Progenitor cell of endocrine pancreas (in vitro differentiated cells): ENCODE measurements at regions not wholly inside any gene's neighbourhood (a gene's known extent, or its start where the extent isn't known, plus 50 kb on each side); places are given as distances from the start of the nearest gene placed in this dataset.
A peak's percentile ranks its signal among the peaks of the same experiment; 100 is the strongest.

ENCODE experiments used
- DNase-seq: peaks from one replicate; pipeline ENCODE4 v3.0.0; 2021; ENCODE audit warnings: low spot score; ENCODE audit not compliant: unreplicated experiment
- H3K27ac Mint-ChIP-seq: 2 replicates; pipeline ENCODE4 v1.8.0; 2021; ENCODE audit warnings: mild to moderate bottlenecking, moderate library complexity, mixed read lengths
- H3K27me3 Mint-ChIP-seq: 2 replicates; pipeline ENCODE4 v1.8.0; 2021; ENCODE audit warnings: mixed read lengths
- H3K36me3 Mint-ChIP-seq: 2 replicates; pipeline ENCODE4 v1.8.0; 2022; ENCODE audit warnings: mixed read lengths; ENCODE audit not compliant: insufficient read depth
- H3K4me1 Mint-ChIP-seq: 2 replicates; pipeline ENCODE4 v1.8.0; 2021; ENCODE audit warnings: low read depth, mixed read lengths
- H3K4me3 Mint-ChIP-seq: 2 replicates; pipeline ENCODE4 v1.8.0; 2021; ENCODE audit warnings: low read depth, mild to moderate bottlenecking, moderate library complexity, mixed read lengths
- H3K9me3 Mint-ChIP-seq: 2 replicates; pipeline ENCODE4 v1.8.0; 2021; ENCODE audit warnings: low read depth, mixed read lengths
- TF ChIP-seq, protein P1 (sequence below): fragments of 200-600 bp; sonication (generic); IDR thresholded peaks from one replicate; pipeline ENCODE4 v1.5.0; 2021; ENCODE audit warnings: antibody characterized with exemption, mild to moderate bottlenecking; ENCODE audit not compliant: unreplicated experiment

DNA sequence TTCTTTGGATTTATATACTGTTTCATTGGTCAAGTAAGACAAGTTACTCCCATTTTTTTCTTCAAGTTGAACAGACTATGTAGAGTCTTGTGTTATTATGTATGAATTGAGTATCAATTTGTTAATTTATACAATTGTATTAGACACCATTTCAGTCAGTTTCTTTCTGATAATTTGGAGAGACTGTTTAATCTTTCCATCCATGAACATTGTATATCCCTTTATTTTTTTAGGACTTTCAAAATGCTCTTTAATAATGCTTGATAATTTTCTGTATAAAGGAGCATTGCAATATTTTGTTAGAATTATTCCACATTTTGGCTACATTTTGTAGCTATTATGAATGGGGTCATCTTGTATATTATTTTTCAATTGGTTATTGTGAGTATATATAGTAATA is 69.1 kb upstream of the PJA2 start:
- H3K9me3 Mint-ChIP-seq = peaks cover 3% of the 10 kb centered on the region
- DNase-seq = no peak
- H3K4me1 Mint-ChIP-seq = no peaks in the 10 kb centered on the region
- H3K4me3 Mint-ChIP-seq = no peak overlapping the region
- TF ChIP-seq, protein P1, sequence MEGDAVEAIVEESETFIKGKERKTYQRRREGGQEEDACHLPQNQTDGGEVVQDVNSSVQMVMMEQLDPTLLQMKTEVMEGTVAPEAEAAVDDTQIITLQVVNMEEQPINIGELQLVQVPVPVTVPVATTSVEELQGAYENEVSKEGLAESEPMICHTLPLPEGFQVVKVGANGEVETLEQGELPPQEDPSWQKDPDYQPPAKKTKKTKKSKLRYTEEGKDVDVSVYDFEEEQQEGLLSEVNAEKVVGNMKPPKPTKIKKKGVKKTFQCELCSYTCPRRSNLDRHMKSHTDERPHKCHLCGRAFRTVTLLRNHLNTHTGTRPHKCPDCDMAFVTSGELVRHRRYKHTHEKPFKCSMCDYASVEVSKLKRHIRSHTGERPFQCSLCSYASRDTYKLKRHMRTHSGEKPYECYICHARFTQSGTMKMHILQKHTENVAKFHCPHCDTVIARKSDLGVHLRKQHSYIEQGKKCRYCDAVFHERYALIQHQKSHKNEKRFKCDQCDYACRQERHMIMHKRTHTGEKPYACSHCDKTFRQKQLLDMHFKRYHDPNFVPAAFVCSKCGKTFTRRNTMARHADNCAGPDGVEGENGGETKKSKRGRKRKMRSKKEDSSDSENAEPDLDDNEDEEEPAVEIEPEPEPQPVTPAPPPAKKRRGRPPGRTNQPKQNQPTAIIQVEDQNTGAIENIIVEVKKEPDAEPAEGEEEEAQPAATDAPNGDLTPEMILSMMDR = no peak
- no peaks in the 10 kb centered on the region for H3K27me3 Mint-ChIP-seq
- H3K36me3 Mint-ChIP-seq = no peaks in the 10 kb centered on the region
- H3K27ac Mint-ChIP-seq = no peak overlapping the region

DNA sequence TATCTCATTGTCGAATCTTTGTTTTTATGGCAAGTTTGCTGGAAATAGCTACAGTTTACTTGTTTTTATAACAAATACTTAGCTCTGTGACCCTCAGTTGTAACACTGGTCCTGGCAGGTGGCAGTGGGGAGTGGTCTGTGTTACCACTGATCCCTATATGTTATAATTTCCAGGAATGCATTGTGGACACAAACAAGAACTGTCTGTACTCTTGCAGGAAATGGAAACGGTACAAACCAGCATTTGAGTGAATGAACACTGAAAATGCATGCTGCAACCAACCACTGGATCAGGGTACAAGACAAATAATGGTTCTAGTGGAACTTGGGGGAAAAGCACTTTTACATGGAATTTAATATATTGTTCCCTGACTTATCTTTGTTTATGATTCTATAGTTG is 66.5 kb upstream of the PJA2 start:
- H3K27me3 Mint-ChIP-seq = no peaks in the 10 kb centered on the region
- no peak for DNase-seq
- H3K27ac Mint-ChIP-seq = no peak overlapping the region
- TF ChIP-seq, protein P1 = no peak
- H3K9me3 Mint-ChIP-seq = no peaks in the 10 kb centered on the region
- no peaks in the 10 kb centered on the region for H3K36me3 Mint-ChIP-seq
- H3K4me1 Mint-ChIP-seq = no peaks in the 10 kb centered on the region
- H3K4me3 Mint-ChIP-seq = no peak overlapping the region

DNA sequence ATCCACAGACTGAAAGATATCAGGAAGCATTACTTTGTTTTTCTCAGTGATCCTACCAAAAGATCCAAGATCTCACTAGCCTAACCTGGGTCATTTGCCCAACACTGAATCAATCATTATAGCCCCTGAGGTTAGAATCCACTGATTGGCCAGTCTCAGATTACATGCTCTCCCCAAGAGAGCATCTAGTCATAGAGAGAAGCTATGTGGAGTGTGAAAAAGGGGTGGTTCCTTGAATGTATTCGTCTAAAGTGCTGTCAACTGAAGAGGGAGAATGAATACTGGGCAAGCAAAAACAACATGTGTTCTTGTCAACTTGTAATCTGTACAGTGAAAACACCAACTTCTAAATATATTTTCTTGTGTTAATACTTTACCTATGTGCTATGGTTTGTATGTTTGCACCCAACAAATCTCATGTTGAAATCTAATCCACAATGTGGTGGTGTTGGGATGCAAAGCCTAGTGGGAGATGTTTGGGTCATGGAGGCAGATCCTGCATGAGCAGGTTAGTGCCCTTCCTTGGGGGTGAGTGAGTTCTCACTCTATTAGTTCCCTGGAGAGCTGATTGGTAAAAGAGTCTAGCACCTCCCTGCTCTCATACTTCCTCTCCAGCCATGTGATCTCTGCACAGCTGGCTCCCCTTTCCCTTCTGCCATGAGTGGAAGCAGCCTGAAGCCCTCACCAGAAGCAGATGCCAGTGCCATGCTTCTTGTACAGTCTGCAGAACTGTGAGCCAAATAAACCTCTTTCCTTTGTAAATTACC is 60.3 kb upstream of the PJA2 start:
- H3K27ac Mint-ChIP-seq = peak overlapping the region; percentile 27
- H3K4me3 Mint-ChIP-seq = no peak overlapping the region
- H3K9me3 Mint-ChIP-seq = no peaks in the 10 kb centered on the region
- no peaks in the 10 kb centered on the region for H3K27me3 Mint-ChIP-seq
- H3K36me3 Mint-ChIP-seq = no peaks in the 10 kb centered on the region
- TF ChIP-seq, protein P1 = no peak
- H3K4me1 Mint-ChIP-seq = no peaks in the 10 kb centered on the region
- no peak for DNase-seq

DNA sequence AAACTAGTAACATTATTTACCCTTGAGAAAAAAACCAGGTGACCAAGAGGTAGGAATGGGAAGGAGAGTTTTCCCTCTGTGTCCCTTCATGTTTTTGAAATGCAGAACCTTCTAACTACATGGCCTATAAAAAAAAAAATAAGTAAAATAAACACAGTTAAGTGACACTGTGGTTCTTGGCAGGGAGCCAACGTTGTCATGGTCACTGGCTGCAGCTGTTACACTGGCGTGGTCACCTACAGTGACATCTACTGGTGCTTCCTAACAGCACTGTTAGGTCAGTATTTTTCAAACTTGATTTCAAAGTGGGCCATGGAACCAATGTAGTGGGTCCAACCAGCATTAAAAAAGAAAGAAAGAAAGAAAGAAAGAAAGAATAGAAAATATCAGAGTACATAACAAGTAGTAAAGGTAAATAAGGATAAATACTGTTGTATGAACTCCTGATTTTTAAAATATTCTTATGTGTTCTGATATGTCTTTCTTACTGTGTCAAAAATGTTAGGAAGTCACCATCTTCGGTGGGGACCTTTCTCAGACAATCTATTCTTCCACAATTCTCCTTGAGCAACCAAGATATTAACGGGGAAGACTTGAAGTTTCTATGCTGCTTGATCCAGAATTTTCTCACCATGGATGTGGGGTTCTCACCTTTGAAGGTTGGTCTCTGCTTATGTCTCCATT is 59.1 kb upstream of the PJA2 start:
- H3K27ac Mint-ChIP-seq = no peak overlapping the region
- no peaks in the 10 kb centered on the region for H3K36me3 Mint-ChIP-seq
- no peak overlapping the region for H3K4me3 Mint-ChIP-seq
- no peaks in the 10 kb centered on the region for H3K9me3 Mint-ChIP-seq
- TF ChIP-seq, protein P1 = peak; percentile 66
- H3K4me1 Mint-ChIP-seq = no peaks in the 10 kb centered on the region
- H3K27me3 Mint-ChIP-seq = no peaks in the 10 kb centered on the region
- DNase-seq = peak; percentile 47

DNA sequence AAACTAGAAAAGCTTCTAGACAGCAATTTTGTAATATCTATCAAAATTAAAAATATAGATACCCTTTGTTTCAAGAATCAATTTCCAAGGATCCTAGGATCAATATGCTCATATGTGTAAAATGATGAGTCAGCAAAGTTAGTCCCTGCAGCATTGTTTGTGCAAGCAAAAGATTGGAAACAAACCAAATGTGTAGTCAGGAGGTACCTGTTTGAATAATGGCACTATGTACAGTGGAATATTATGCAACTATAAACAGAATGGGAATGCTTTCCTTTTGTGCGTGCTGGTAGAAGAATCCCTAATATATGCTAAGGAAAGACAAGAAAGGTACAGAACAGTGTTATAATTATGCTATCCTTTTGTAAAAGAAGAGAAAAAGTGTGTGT is 58.5 kb upstream of the PJA2 start:
- Mint-ChIP-seq H3K36me3 (no peaks in the 10 kb centered on the region), H3K9me3 (no peaks in the 10 kb centered on the region), H3K27me3 (no peaks in the 10 kb centered on the region), H3K27ac (no peak overlapping the region), H3K4me1 (no peaks in the 10 kb centered on the region), H3K4me3 (no peak overlapping the region)
- DNase-seq = no peak
- TF ChIP-seq, protein P1 = no peak
